ENCODE measurements at regions not wholly inside any gene's neighbourhood (a gene's known extent, or its start where the extent isn't known, plus 50 kb on each side); places are given as distances from the start of the nearest gene placed in this dataset.

GRCh38 chr5:91651704-91652103, 268.6 kb upstream of the ARRDC3 start:
- no peak for TF ChIP-seq POLR2A (IDR thresholded peaks at IDR 0.05; ENCODE audit: extremely low read depth, insufficient read length)
- TF ChIP-seq, protein P1, sequence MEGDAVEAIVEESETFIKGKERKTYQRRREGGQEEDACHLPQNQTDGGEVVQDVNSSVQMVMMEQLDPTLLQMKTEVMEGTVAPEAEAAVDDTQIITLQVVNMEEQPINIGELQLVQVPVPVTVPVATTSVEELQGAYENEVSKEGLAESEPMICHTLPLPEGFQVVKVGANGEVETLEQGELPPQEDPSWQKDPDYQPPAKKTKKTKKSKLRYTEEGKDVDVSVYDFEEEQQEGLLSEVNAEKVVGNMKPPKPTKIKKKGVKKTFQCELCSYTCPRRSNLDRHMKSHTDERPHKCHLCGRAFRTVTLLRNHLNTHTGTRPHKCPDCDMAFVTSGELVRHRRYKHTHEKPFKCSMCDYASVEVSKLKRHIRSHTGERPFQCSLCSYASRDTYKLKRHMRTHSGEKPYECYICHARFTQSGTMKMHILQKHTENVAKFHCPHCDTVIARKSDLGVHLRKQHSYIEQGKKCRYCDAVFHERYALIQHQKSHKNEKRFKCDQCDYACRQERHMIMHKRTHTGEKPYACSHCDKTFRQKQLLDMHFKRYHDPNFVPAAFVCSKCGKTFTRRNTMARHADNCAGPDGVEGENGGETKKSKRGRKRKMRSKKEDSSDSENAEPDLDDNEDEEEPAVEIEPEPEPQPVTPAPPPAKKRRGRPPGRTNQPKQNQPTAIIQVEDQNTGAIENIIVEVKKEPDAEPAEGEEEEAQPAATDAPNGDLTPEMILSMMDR (IDR thresholded peaks at IDR 0.05; ENCODE audit: low read depth, low read length), result no peak
- TF ChIP-seq MYC (IDR thresholded peaks at IDR 0.05; ENCODE audit: low read depth, low read length), result no peak

Measured in NB4 (cell line).